Uterus (tissue), 3 donors: ENCODE measurements at regions not wholly inside any gene's neighbourhood (a gene's known extent, or its start where the extent isn't known, plus 50 kb on each side); places are given as distances from the start of the nearest gene placed in this dataset.

ENCODE experiments used
- DNase-seq, 2 donors: peaks; one replicate each; pipeline ENCODE4 v3.0.0-alpha.2; 2019 to 2020
- H3K27ac ChIP-seq, 2 donors: fragments of 200-600 bp; sonication (generic); 1 replicate in 1 of 2; 2 replicates in 1 of 2; pipeline ENCODE4 v1.5.1; 2016 to 2018
- H3K27me3 ChIP-seq, 2 donors: fragments of 200-600 bp; sonication (generic); one replicate each; pipeline ENCODE4 v1.5.1; 2018 to 2019; ENCODE audit warnings: control low read depth in 1 of 2
- H3K36me3 ChIP-seq, 2 donors: fragments of 200-600 bp; sonication (generic); one replicate each; pipeline ENCODE4 v1.5.1; 2019; ENCODE audit warnings: control low read depth in 1 of 2
- H3K4me1 ChIP-seq, 2 donors: fragments of 200-600 bp; sonication (generic); one replicate each; pipeline ENCODE4 v1.5.1; 2018 to 2019; ENCODE audit warnings: control low read depth in 1 of 2
- H3K4me3 ChIP-seq, 2 donors: fragments of 200-600 bp; sonication (generic); 1 replicate in 1 of 2; 2 replicates in 1 of 2; pipeline ENCODE4 v1.5.1; 2018 to 2019; ENCODE audit warnings: mild to moderate bottlenecking in 1 of 2
- H3K9me3 ChIP-seq, 2 donors: fragments of 200-600 bp; sonication (generic); one replicate each; pipeline ENCODE4 v1.5.1; 2019; ENCODE audit warnings: control low read depth in 1 of 2
- CTCF ChIP-seq, 4 experiments: fragments of 200-600 bp in 2 of 4; fragments of 450-650 bp in 2 of 4; sonication (generic) in 2 of 4; IDR thresholded peaks; one replicate each; pipeline ENCODE4 v1.5.1; 2016 to 2019; ENCODE audit warnings: antibody characterized with exemption in 4 of 4, mild to moderate bottlenecking in 2 of 4, moderate library complexity in 1 of 4
- POLR2A ChIP-seq, 2 donors: fragments of 450-650 bp; IDR thresholded peaks; one replicate each; pipeline ENCODE4 v1.6.1; 2016; ENCODE audit warnings: antibody characterized with exemption in 2 of 2, mild to moderate bottlenecking in 1 of 2, moderate library complexity in 1 of 2
- intact Hi-C: fragments of 100-400 bp; cut with DNase I; formaldehyde crosslinking; loops from one replicate; pipeline ENCODE4 v1.15.1; 2023; ENCODE audit warnings: low total_unique reads
- donor health status: DM: yes; HTN: yes; CAD: no.

DNA sequence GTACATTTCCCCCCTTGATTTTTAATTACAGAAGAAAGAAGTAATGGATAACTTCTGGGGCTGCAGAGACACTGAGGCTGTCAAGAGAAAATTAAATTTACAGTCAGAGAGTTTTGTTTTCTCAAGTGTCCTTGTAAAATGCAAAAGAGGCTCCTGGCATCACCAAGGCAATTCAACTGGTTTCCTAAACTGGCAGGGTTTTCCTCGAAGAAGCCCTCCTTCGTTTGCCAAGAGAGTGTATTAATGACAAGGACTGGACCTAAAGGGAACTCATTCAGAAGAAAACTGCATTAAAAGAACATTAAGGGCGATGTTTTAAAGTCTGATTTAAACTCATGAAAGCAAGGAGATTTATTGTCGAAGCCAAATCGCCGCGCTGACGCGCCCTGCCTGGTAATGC is 476.9 kb downstream of the ZSWIM6 start:
- Histone ChIP-seq H3K27me3 (no peaks in the 10 kb centered on the region), H3K27ac (no peak overlapping the region), H3K4me1 (no peaks in the 10 kb centered on the region), H3K4me3 (no peak overlapping the region), H3K9me3 (no peaks in the 10 kb centered on the region), H3K36me3 (no peaks in the 10 kb centered on the region)
- intact Hi-C loops, result no loop called here
- DNase-seq, result no peak
- TF ChIP-seq POLR2A (IDR thresholded peaks at IDR 0.05), result no peak
- no peak for TF ChIP-seq CTCF (IDR thresholded peaks at IDR 0.05)

GRCh38 chr5:61809651-61810050 is 477.6 kb downstream of the ZSWIM6 start:
- H3K4me3 ChIP-seq, result no peak overlapping the region
- H3K27ac ChIP-seq, result no peak overlapping the region
- H3K36me3 ChIP-seq, result no peaks in the 10 kb centered on the region
- no peaks in the 10 kb centered on the region for H3K27me3 ChIP-seq
- H3K9me3 ChIP-seq, result no peaks in the 10 kb centered on the region
- H3K4me1 ChIP-seq, result no peaks in the 10 kb centered on the region
- DNase-seq, result no peak
- TF ChIP-seq CTCF (IDR thresholded peaks at IDR 0.05) (no peak), POLR2A (IDR thresholded peaks at IDR 0.05) (no peak)
- intact Hi-C loops, result no loop called here

GRCh38 chr5:61811052-61811451 is 479.0 kb downstream of the ZSWIM6 start:
- Histone ChIP-seq H3K27ac (no peak overlapping the region), H3K9me3 (no peaks in the 10 kb centered on the region), H3K27me3 (no peaks in the 10 kb centered on the region), H3K4me3 (no peak overlapping the region), H3K4me1 (no peaks in the 10 kb centered on the region), H3K36me3 (no peaks in the 10 kb centered on the region)
- TF ChIP-seq CTCF (IDR thresholded peaks at IDR 0.05) (no peak), POLR2A (IDR thresholded peaks at IDR 0.05) (no peak)
- DNase-seq, result no peak
- intact Hi-C loops, result no loop called here

DNA sequence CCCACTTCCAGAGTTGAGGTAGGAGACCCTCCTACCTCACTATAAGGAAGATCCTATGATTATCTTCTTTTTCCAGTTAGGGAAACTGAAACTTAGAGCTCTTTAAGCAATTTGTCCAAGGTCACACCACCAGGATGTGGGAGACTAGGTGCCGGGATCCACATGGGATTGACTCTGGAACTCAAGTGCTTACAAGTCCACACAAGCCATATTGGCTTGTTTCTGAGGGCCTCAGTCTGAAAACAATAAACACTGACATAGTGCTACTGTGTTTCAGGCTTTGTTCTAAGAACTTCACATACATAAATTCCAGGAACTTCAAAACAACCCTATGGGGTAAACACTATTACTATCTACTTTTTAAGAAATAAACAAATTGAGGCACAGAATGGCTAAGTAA is 481.3 kb downstream of the ZSWIM6 start:
- no peak for DNase-seq
- Histone ChIP-seq H3K27ac (no peak overlapping the region), H3K4me1 (no peaks in the 10 kb centered on the region), H3K27me3 (no peaks in the 10 kb centered on the region), H3K36me3 (no peaks in the 10 kb centered on the region), H3K4me3 (no peak overlapping the region), H3K9me3 (no peaks in the 10 kb centered on the region)
- TF ChIP-seq POLR2A (IDR thresholded peaks at IDR 0.05), result no peak
- no peak for TF ChIP-seq CTCF (IDR thresholded peaks at IDR 0.05)
- intact Hi-C loops, result no loop called here

DNA sequence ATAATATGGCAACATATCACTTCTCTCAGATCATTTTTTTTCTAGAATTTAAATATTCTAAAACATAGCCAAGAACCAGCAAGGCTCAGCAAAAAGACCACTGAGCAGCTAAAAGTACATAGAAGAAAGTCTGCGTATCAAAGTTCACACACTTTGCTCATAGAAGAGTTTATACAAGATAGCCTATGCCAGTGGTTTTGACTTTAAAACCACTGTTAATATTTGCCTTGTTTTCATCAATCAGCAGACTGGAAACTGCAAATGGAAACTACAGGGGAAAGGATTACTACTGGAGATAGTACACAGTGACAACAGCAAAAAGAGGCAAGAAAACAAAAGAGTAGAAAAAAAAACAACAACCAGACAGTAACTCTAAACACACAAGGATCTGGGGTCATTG is 483.3 kb downstream of the ZSWIM6 start:
- no peaks in the 10 kb centered on the region for H3K36me3 ChIP-seq
- TF ChIP-seq POLR2A (IDR thresholded peaks at IDR 0.05), result no peak
- TF ChIP-seq CTCF (IDR thresholded peaks at IDR 0.05), result no peak
- intact Hi-C loops, result no loop called here

More for the DNA sequence above, 483.3 kb downstream of the ZSWIM6 start:
- no peak for DNase-seq
- Histone ChIP-seq H3K27me3 (no peaks in the 10 kb centered on the region), H3K4me3 (no peak overlapping the region), H3K27ac (no peak overlapping the region), H3K4me1 (no peaks in the 10 kb centered on the region), H3K9me3 (no peaks in the 10 kb centered on the region)
